Tibial artery (tissue), 4 donors: ENCODE measurements at regions not wholly inside any gene's neighbourhood (a gene's known extent, or its start where the extent isn't known, plus 50 kb on each side); places are given as distances from the start of the nearest gene placed in this dataset.

ENCODE experiments used
- DNase-seq, 2 donors: peaks; one replicate each; pipeline ENCODE4 v3.0.0-alpha.2; 2019
- H3K27ac ChIP-seq, 2 donors: fragments of 200-600 bp; sonication (generic) in 1 of 2; 1 replicate in 1 of 2; 2 replicates in 1 of 2; pipeline ENCODE4 v1.5.1; 2018 to 2019; ENCODE audit warnings: mild to moderate bottlenecking in 1 of 2
- H3K27me3 ChIP-seq, 2 donors: fragments of 200-600 bp; sonication (generic) in 1 of 2; one replicate each; pipeline versions ENCODE4 v1.5.1 to v1.6.0; 2016 to 2019
- H3K36me3 ChIP-seq, 3 donors: fragments of 200-600 bp; sonication (generic) in 2 of 3; one replicate each; pipeline ENCODE4 v1.5.1; 2016 to 2019; ENCODE audit warnings: mild to moderate bottlenecking in 2 of 3
- H3K4me1 ChIP-seq, 4 donors: fragments of 200-600 bp; sonication (generic) in 2 of 4; 1 replicate in 3 of 4; 2 replicates in 1 of 4; pipeline ENCODE4 v1.5.1; 2016 to 2019
- H3K4me3 ChIP-seq, 2 donors: fragments of 200-600 bp; sonication (generic) in 1 of 2; 1 replicate in 1 of 2; 2 replicates in 1 of 2; pipeline ENCODE4 v1.5.1; 2018 to 2019; ENCODE audit warnings: mild to moderate bottlenecking in 2 of 2
- H3K9me3 ChIP-seq, 3 donors: fragments of 200-600 bp; sonication (generic) in 1 of 3; one replicate each; pipeline ENCODE4 v1.5.1; 2016 to 2019
- intact Hi-C: fragments of 100-400 bp; cut with DNase I; formaldehyde crosslinking; loops from one replicate; pipeline ENCODE4 v1.15.0; 2023; ENCODE audit warnings: low total_unique reads
- TF ChIP-seq, protein P1 (sequence below), 2 experiments: fragments of 200-600 bp in 1 of 2; fragments of 450-650 bp in 1 of 2; IDR thresholded peaks; one replicate each; pipeline ENCODE4 v1.5.1; 2017 to 2019; ENCODE audit warnings: antibody characterized with exemption in 2 of 2, mild to moderate bottlenecking in 1 of 2, moderate library complexity in 1 of 2

DNA sequence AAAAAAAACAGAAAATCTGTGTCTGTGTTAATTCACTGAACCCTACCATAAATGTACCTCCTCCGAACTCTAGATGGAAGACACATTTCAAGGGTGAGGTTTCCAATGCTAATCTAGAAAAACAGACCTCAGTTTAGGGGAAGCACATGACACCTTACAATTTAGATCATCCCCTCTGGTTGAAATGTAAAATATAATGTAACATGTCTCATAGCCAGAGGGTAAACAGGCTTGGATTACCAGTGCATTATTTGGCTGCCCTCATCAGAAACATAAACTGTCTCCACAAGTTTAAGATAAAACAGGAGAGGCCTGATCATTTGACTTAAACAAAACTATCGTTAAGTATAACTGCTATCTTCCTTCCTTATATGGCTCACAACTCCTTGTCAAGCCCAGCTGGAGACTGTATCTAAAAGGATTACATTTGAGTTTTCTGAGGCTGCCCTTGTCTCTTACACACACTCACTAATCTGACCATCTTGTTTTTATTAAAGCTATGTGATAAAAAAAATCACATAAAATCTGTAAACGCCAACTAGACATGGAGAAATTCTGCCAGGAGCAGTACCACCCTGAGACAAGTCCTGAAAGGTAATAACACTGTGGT is 105.7 kb downstream of the LURAP1L start:
- H3K36me3 ChIP-seq, result no peaks in the 10 kb centered on the region
- no peaks in the 10 kb centered on the region for H3K27me3 ChIP-seq
- no peak overlapping the region for H3K4me3 ChIP-seq
- DNase-seq, result no peak
- TF ChIP-seq, protein P1, sequence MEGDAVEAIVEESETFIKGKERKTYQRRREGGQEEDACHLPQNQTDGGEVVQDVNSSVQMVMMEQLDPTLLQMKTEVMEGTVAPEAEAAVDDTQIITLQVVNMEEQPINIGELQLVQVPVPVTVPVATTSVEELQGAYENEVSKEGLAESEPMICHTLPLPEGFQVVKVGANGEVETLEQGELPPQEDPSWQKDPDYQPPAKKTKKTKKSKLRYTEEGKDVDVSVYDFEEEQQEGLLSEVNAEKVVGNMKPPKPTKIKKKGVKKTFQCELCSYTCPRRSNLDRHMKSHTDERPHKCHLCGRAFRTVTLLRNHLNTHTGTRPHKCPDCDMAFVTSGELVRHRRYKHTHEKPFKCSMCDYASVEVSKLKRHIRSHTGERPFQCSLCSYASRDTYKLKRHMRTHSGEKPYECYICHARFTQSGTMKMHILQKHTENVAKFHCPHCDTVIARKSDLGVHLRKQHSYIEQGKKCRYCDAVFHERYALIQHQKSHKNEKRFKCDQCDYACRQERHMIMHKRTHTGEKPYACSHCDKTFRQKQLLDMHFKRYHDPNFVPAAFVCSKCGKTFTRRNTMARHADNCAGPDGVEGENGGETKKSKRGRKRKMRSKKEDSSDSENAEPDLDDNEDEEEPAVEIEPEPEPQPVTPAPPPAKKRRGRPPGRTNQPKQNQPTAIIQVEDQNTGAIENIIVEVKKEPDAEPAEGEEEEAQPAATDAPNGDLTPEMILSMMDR (IDR thresholded peaks at IDR 0.05), result no peak
- peaks cover 0 to 34% (median 10%) of the 10 kb centered on the region in 4 donors for H3K4me1 ChIP-seq
- intact Hi-C loops, result no loop called here
- H3K9me3 ChIP-seq, result no peaks in the 10 kb centered on the region
- H3K27ac ChIP-seq, result peak overlapping the region; percentile 15 to 70

GRCh38 chr9:12882430-12882829 is 107.6 kb downstream of the LURAP1L start:
- Histone ChIP-seq H3K9me3 (no peaks in the 10 kb centered on the region), H3K27ac (peak overlapping the region; percentile 36 to 70), H3K4me3 (peak overlapping the region in 1 of 2 donors; percentile 12), H3K27me3 (no peaks in the 10 kb centered on the region), H3K36me3 (no peaks in the 10 kb centered on the region), H3K4me1 (peaks cover 0 to 34% (median 10%) of the 10 kb centered on the region in 4 donors)
- intact Hi-C loops, result no loop called here
- TF ChIP-seq, protein P1 (IDR thresholded peaks at IDR 0.05), result no peak
- no peak for DNase-seq

DNA sequence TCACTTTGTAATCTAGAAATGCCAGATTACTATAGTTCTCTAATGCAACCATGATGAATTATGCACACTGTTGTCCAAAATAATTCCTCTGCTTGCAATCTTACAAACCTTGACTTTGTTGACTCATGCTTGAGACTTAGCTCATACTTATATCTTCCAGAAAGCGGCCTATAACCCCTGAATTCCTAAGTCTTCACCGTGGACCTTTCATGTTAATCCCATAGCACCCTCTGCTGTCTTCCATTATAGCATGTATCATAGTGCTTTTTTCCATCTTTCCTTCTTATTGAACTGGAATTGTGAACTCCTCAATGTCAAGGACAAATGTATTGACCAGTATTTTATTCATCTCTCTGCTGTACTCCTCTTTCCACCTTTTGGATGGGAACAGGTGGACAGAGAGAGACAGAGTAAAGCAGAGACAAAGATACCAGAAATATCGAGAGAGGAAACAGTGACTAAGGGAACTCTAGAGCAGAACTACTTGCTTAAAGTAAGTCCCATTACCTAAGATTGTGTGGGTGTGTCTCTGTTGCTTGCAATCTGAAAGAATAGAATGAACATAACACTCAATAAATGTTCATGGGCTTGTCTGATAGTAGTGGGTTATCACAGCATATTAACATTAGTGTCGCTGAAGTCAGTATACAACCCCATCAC is 110.0 kb downstream of the LURAP1L start:
- DNase-seq, result no peak
- peaks cover 0 to 34% (median 10%) of the 10 kb centered on the region in 4 donors for H3K4me1 ChIP-seq
- no peaks in the 10 kb centered on the region for H3K9me3 ChIP-seq
- H3K4me3 ChIP-seq, result no peak overlapping the region
- intact Hi-C loops, result loop anchor here (2.0 to 5.0 kb wide), 2 partner anchors 108 to 163 kb away; no protein-coding TSS in a partner anchor
- H3K27ac ChIP-seq, result no peak overlapping the region
- H3K27me3 ChIP-seq, result no peaks in the 10 kb centered on the region
- TF ChIP-seq, protein P1 (IDR thresholded peaks at IDR 0.05), result peak; percentile 60 to 65
- H3K36me3 ChIP-seq, result no peaks in the 10 kb centered on the region

DNA sequence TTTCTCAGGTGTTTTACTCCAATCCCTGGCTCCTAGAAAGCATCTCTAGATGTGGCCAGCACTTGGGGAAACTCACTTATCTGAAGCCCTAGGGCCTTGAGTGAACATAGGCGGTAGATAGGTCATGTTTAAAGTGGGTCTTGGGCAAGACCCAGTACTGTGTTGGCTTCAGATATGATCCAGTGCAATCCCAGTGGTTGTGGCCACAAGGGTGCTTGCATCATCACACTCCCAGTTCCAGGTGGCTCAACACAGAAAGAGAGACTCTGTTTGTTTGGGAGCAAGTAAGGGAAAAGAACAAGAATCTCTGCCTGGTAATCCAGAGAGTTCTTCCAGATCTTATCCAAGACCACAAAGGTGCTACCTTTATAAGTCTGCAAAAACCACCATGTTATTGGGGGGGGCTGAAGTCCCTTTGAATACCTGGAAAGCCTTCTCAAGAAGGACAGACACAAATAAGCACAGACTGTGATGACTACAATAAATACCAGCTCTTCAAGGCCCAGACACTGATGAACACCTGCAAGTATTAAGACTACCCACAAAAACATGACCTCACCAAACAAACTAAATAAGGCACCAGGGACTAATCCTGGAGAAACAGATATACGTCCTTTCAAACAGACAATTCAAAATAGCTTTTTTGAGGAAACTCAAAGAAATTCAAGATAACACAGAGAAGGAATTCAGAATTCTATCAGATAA is 114.7 kb downstream of the LURAP1L start:
- H3K27me3 ChIP-seq, result no peaks in the 10 kb centered on the region
- DNase-seq, result no peak
- no peak overlapping the region for H3K4me3 ChIP-seq
- H3K9me3 ChIP-seq, result no peaks in the 10 kb centered on the region
- TF ChIP-seq, protein P1 (IDR thresholded peaks at IDR 0.05), result no peak
- intact Hi-C loops, result loop anchor here (5.0 kb wide), 1 partner anchor 167 kb away; no protein-coding TSS in a partner anchor
- H3K36me3 ChIP-seq, result no peaks in the 10 kb centered on the region
- no peaks in the 10 kb centered on the region for H3K4me1 ChIP-seq
- no peak overlapping the region for H3K27ac ChIP-seq

- H3K36me3 ChIP-seq, result no peaks in the 10 kb centered on the region
- intact Hi-C loops, result no loop called here
- DNase-seq, result no peak
- H3K9me3 ChIP-seq, result no peaks in the 10 kb centered on the region
- no peaks in the 10 kb centered on the region for H3K27me3 ChIP-seq
- H3K27ac ChIP-seq, result no peak overlapping the region
- TF ChIP-seq, protein P1 (IDR thresholded peaks at IDR 0.05), result no peak
- no peaks in the 10 kb centered on the region for H3K4me1 ChIP-seq
- no peak overlapping the region for H3K4me3 ChIP-seq
Measured at GRCh38 chr9:12891588-12891987, 116.8 kb downstream of the LURAP1L start.
